ENCODE measurements at regions not wholly inside any gene's neighbourhood (a gene's known extent, or its start where the extent isn't known, plus 50 kb on each side); places are given as distances from the start of the nearest gene placed in this dataset.

DNA sequence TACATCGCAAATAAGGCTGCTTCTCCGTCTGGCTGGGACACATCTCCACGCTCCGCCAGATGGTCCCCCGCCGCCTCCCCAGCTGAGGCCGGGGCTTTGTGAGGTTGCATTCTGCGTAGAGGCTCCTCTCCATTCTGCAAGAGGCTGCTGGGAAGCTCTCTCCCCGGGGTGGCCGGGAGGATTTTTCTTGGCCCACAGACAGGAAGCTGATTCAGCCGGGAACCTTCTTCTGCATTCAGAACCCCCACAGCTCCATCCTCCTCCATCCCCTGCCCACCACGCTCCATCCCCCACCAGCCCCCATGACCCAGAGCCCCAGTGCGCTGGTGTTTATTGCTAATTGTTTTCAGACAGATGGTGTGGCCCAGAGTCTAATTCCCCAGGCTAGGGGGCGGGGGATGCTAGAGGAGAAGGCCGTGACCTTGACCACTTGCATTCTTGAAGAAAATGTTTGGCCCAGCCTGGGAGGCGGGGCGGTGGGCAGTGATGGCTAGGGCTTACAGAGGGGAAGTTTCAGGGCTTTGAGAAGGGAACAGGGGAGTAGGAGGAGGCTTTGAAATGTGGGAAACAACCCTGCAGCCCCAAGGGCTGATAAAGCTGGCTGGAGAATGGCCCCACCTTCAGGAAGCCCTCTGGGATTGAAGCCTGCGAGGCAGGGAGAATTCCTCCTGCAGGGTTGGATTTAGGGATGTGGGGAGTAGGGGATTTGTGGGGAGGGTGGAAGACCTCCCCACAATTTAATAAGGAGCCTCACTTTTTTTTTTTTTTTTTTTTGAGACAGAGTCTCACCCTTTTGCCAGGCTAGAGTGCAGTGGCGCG lies 88.5 kb upstream of the NCOR2 start (continued):
- TF ChIP-seq CEBPB (IDR thresholded peaks at IDR 0.05; ENCODE audit: low read depth, low read length) (peak; percentile 20; the same call in 1 of the 2 replicates), RFX5 (IDR thresholded peaks at IDR 0.05; ENCODE audit: low read depth, low read length) (no peak)

DNA sequence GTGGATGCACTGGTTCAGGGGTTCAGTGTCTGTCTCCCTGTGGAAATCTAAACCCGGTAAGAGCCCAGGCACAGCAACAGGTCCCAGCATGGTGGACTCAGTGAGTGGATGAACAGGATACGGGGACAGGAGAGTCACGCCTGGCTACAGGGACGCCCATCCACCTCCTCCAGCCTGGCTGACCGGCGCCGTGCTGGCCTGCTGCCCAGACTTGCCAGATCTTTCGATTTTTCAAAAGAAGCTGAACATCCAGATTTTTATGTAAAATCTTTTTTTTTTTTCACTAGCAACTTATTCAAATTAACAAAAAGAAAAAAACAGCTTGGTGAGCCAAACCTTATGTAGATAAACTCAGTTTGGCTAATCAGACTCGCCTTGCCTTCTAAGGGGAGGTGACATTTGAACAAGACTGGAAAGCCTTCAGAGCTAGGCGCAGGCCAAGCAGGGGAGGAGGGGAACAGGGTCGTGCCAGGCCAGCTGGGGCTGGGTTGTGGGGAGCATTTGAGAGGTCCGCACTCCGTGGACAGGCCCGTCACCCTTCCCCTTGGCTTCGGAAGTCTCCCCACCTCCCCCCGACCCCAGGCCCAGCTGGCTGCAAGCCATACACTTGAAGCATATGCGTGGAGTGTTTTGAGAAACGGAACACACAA lies 87.8 kb upstream of the NCOR2 start:
- Histone ChIP-seq H3K4me2 (ENCODE audit: low read depth, low read length) (peak overlapping the region; percentile 60), H2BK20ac (ENCODE audit: low read depth, low read length) (peak overlapping the region; percentile 98), H3K27ac (ENCODE audit: insufficient read depth, low read length) (peak overlapping the region; percentile 95), H3K4ac (ENCODE audit: low read depth, low read length) (peak overlapping the region; percentile 98), H2BK15ac (ENCODE audit: low read depth, low read length) (peak overlapping the region; percentile 49; the same call in 2 of the 3 replicates), H3K9me1 (ENCODE audit: insufficient read depth, low read length) (peaks cover 2% of the 10 kb centered on the region; the same call in 1 of the 2 replicates), H2AK5ac (ENCODE audit: low read depth, low read length) (peak overlapping the region; percentile 95), H3K14ac (replicated peaks; ENCODE audit: low read depth, low read length) (peak overlapping the region; percentile 89), H4K8ac (ENCODE audit: low read depth in 2 of 2, low read length in 2 of 2) (peak overlapping the region; percentile 82 to 85), H3K27me3 (ENCODE audit: control insufficient read depth, insufficient read depth, low read length) (no peaks in the 10 kb centered on the region), H2BK5ac (ENCODE audit: low read depth, low read length, poor library complexity, severe bottlenecking) (peak overlapping the region; percentile 89), H4K20me1 (ENCODE audit: insufficient read depth, low read length) (no peaks in the 10 kb centered on the region), H2BK120ac (ENCODE audit: low read depth, low read length) (peak overlapping the region; percentile 97), H2AFZ (replicated peaks; ENCODE audit: low read length, poor library complexity) (peak overlapping the region; percentile 90), H2AK9ac (replicated peaks; ENCODE audit: low read depth, low read length, poor library complexity) (peak overlapping the region; percentile 96), H3K9ac (ENCODE audit: low read depth, low read length) (peak overlapping the region; percentile 63), H3K18ac (ENCODE audit: low read depth, low read length) (peak overlapping the region; percentile 93), H3K79me1 (ENCODE audit: low read depth in 1 of 2, low read length in 2 of 2) (no peaks in the 10 kb centered on the region), H4K91ac (ENCODE audit: insufficient read depth, low read depth, low read length) (peak overlapping the region; percentile 98), H3K9me3 (ENCODE audit: control insufficient read depth, insufficient read depth, low read length) (no peaks in the 10 kb centered on the region), H3K56ac (ENCODE audit: extremely low read depth, insufficient read depth, low read length) (peak overlapping the region; percentile 70), H3K4me3 (ENCODE audit: insufficient read depth, low read depth, low read length) (no peak overlapping the region), H4K5ac (ENCODE audit: low read depth, low read length) (peak overlapping the region; percentile 97), H3K4me1 (ENCODE audit: control insufficient read depth, insufficient read depth, low read length) (peaks cover 25% of the 10 kb centered on the region), H3K36me3 (ENCODE audit: control insufficient read depth, insufficient read depth, low read length) (no peaks in the 10 kb centered on the region), H3K23ac (ENCODE audit: low read depth, low read length) (peak overlapping the region; percentile 94)
- DNase-seq (peak; percentile 62), ATAC-seq (ENCODE audit: low read depth) (peak; percentile 64)
- intact Hi-C loops (cut with micrococcal nuclease) = loop anchor here (5.0 to 10.0 kb wide), 2 partner anchors 88 to 110 kb away; partner anchors contain the start of gene NCOR2
- dilution Hi-C loops (cut with HindIII; ENCODE audit: low sequenced_read_pairs, unreplicated experiment) = no loop called here
- no CpG with 5 or more reads among the region's 18 CpGs for WGBS, 2 experiments (ENCODE audit: extremely low coverage in 2 of 2, insufficient read length in 1 of 2)
- no TSS peak for BruUV-seq (replicated peaks)
- TF ChIP-seq MAZ (IDR thresholded peaks at IDR 0.05; ENCODE audit: borderline replicate concordance, low read depth, low read length) (no peak), CEBPB (IDR thresholded peaks at IDR 0.05; ENCODE audit: low read depth, low read length) (no peak), RFX5 (IDR thresholded peaks at IDR 0.05; ENCODE audit: low read depth, low read length) (no peak), MXI1 (IDR thresholded peaks at IDR 0.05; ENCODE audit: borderline replicate concordance, low read depth, low read length) (no peak), RCOR1 (IDR thresholded peaks at IDR 0.05; ENCODE audit: insufficient replicate concordance, low read length) (no peak), NFE2L2 (IDR thresholded peaks at IDR 0.05; ENCODE audit: low read depth, low read length) (no peak), RAD21 (IDR thresholded peaks at IDR 0.05; ENCODE audit: low read length) (no peak)
- TF ChIP-seq, protein P1, sequence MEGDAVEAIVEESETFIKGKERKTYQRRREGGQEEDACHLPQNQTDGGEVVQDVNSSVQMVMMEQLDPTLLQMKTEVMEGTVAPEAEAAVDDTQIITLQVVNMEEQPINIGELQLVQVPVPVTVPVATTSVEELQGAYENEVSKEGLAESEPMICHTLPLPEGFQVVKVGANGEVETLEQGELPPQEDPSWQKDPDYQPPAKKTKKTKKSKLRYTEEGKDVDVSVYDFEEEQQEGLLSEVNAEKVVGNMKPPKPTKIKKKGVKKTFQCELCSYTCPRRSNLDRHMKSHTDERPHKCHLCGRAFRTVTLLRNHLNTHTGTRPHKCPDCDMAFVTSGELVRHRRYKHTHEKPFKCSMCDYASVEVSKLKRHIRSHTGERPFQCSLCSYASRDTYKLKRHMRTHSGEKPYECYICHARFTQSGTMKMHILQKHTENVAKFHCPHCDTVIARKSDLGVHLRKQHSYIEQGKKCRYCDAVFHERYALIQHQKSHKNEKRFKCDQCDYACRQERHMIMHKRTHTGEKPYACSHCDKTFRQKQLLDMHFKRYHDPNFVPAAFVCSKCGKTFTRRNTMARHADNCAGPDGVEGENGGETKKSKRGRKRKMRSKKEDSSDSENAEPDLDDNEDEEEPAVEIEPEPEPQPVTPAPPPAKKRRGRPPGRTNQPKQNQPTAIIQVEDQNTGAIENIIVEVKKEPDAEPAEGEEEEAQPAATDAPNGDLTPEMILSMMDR (conservative IDR thresholded peaks at IDR 0.05; ENCODE audit: low read depth, low read length) = no peak
- TF ChIP-seq, protein P2, sequence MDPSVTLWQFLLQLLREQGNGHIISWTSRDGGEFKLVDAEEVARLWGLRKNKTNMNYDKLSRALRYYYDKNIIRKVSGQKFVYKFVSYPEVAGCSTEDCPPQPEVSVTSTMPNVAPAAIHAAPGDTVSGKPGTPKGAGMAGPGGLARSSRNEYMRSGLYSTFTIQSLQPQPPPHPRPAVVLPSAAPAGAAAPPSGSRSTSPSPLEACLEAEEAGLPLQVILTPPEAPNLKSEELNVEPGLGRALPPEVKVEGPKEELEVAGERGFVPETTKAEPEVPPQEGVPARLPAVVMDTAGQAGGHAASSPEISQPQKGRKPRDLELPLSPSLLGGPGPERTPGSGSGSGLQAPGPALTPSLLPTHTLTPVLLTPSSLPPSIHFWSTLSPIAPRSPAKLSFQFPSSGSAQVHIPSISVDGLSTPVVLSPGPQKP (IDR thresholded peaks at IDR 0.05; ENCODE audit: borderline replicate concordance, low read depth, low read length) = no peak
- POLR2A ChIA-PET (ENCODE audit: unreplicated experiment) = interaction anchor here (0.6 kb wide), 2 partner anchors 44 to 264 kb away, joined by 3 to 4 read pairs; no protein-coding TSS in a partner anchor
- in situ Hi-C loops (cut with MboI; ENCODE audit: low sequenced_read_pairs) = no loop called here
- CTCF ChIA-PET = interaction anchor here (0.6 kb wide), 3 partner anchors 27 to 132 kb away, joined by 3 read pairs; no protein-coding TSS in a partner anchor

All from IMR-90 (cell line).